ENCODE measurements at regions not wholly inside any gene's neighbourhood (a gene's known extent, or its start where the extent isn't known, plus 50 kb on each side); places are given as distances from the start of the nearest gene placed in this dataset.
"Not testable (repeated sequence)": the region's sequence is repeated elsewhere in the genome, so short reads cannot be mapped to it uniquely, and the experiment has no call there.

DNA sequence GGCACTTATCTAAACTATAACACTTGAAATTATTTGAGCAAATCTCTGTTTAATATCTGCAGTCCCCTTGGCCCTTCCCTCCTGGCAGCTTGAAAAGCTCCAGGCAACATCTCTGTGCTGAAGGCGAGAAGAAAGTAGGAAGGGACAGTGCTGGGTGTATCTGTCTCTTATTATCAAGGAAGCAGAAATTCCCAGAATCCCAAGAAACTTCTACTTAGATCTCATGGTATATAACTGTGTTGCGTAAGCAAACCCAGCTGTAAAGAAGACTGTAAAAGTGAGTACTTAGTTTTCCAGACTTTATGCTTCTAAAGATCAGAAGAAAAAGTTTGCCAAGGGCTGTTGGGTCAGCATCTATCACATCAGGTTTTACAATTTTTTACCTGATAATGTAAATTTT lies 1869.8 kb downstream of the MAT2B start:
- no peak for DNase-seq (ENCODE audit: extremely low spot score)
- WGBS: 69% methylated on average over 2 of the region's 2 CpGs
- no peaks in the 10 kb centered on the region for H3K4me1 ChIP-seq (ENCODE audit: insufficient read depth)
- no peak overlapping the region for H3K4me3 ChIP-seq (ENCODE audit: low read depth, low read length)
- H3K27ac ChIP-seq (ENCODE audit: low read depth): no peak overlapping the region
- no peaks in the 10 kb centered on the region for H3K36me3 ChIP-seq (ENCODE audit: insufficient read depth)

DNA sequence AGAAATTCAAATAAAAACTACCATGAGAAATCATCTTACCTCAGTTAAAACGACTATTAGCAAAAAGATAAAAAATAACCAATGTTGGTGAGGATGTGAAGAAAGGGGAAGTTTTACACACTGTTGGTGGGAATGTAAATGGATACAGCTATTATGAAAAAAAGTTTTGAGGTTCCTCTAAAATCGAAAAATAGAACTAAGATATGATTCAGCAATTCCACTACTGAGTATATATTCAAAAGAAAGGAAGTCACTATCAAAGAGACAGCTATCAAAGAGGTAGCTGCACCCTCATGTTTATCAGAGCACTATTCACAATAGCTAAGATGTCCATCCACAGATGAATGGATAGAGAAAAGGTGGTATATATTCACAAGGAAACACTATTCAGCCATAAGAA lies 1888.4 kb downstream of the MAT2B start:
- no peak overlapping the region for H3K4me3 ChIP-seq (ENCODE audit: low read depth, low read length)
- 57% methylated on average over 2 of the region's 2 CpGs for WGBS
- no peak overlapping the region for H3K27ac ChIP-seq (ENCODE audit: low read depth)
- no peaks in the 10 kb centered on the region for H3K4me1 ChIP-seq (ENCODE audit: insufficient read depth)
- DNase-seq (ENCODE audit: extremely low spot score): no peak
- no peaks in the 10 kb centered on the region for H3K36me3 ChIP-seq (ENCODE audit: insufficient read depth)

DNA sequence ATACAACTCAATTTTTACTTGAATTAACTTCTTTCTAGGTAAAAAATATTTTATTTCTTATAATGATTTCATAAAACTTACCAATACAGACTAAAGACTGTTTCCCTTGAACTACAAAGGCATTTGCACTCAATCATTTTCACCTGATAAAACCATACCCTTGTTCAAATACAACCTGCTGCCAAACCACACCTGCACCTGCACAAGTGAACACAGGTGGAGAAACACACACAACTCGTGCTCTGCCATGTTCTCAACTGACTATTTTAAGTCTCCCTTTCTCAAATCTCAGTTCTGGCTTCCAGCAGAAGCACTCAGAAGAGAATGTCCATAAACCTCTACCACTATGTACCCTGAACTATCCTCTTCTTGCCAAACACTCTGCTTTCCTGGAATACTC lies 1892.1 kb downstream of the MAT2B start:
- no peak for DNase-seq (ENCODE audit: extremely low spot score)
- Histone ChIP-seq H3K4me1 (ENCODE audit: insufficient read depth) (no peaks in the 10 kb centered on the region), H3K27ac (ENCODE audit: low read depth) (no peak overlapping the region), H3K4me3 (ENCODE audit: low read depth, low read length) (no peak overlapping the region), H3K36me3 (ENCODE audit: insufficient read depth) (no peaks in the 10 kb centered on the region)
- 60% methylated on average over 1 of the region's 1 CpG for WGBS

DNA sequence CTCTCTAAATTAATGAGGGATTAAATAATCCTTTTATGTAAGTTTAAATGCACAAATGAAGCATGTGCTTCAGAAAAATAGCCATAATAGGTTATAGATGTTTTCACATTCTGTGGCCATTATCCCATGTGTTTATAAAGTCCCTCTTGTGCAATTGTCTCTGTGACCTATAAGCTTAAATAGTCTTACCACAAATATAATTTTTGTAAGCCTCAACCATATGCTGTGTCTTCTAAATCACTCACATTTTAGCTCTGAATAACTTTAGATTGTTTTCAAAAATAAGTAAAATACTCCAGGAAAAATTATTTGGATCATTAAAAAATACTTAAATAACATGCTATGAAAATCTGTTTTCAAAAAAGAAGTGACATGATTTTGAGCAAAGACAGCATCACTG lies 1894.7 kb downstream of the MAT2B start:
- H3K4me3 ChIP-seq (ENCODE audit: low read depth, low read length): no peak overlapping the region
- DNase-seq (ENCODE audit: extremely low spot score): no peak
- no peaks in the 10 kb centered on the region for H3K36me3 ChIP-seq (ENCODE audit: insufficient read depth)
- H3K4me1 ChIP-seq (ENCODE audit: insufficient read depth): no peaks in the 10 kb centered on the region
- H3K27ac ChIP-seq (ENCODE audit: low read depth): no peak overlapping the region

DNA sequence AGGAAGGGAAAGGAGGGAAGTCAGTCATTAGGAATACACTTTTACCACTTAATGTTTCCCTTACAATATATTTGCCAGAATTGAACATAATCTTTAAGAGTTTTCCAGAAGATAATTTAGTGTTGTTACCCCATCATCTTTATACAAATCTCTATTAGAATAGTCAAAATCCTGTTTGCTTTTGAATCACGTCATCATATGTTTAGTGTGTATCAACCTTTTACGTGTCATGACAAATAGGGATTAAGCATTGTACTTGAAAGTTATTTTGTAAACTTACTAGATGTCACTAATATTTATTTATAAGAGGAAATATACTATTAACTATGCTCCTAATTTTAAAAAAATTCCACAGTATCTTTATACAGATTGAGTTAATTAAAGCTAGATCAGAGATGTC lies 1899.5 kb downstream of the MAT2B start:
- H3K4me3 ChIP-seq (ENCODE audit: low read depth, low read length): no peak overlapping the region
- H3K4me1 ChIP-seq (ENCODE audit: insufficient read depth): no peaks in the 10 kb centered on the region
- no peaks in the 10 kb centered on the region for H3K36me3 ChIP-seq (ENCODE audit: insufficient read depth)
- H3K27ac ChIP-seq (ENCODE audit: low read depth): no peak overlapping the region
- DNase-seq (ENCODE audit: extremely low spot score): no peak
- 77% methylated on average over 2 of the region's 2 CpGs for WGBS

DNA sequence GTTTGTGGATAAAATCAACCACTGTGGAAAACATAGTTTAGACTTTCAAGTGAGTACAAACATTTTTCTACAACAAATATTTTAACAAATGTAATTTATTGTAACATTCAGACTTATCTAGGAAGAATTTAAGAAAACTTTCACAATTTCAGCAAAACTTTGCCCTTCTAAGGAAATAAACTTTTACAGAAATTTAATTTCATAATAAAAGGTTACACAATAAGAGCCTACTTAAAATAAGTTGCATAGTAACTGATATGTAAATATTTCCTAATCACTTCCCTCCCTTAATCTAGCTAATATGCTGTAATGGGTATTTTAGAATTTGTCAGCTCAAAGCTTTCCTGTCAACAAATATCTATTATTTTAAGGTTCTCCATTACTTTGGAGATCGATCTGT lies 1899.9 kb downstream of the MAT2B start:
- no peak overlapping the region for H3K4me3 ChIP-seq (ENCODE audit: low read depth, low read length)
- H3K4me1 ChIP-seq (ENCODE audit: insufficient read depth): no peaks in the 10 kb centered on the region
- no peaks in the 10 kb centered on the region for H3K36me3 ChIP-seq (ENCODE audit: insufficient read depth)
- no peak overlapping the region for H3K27ac ChIP-seq (ENCODE audit: low read depth)
- 74% methylated on average over 1 of the region's 1 CpG for WGBS
- DNase-seq (ENCODE audit: extremely low spot score): no peak

DNA sequence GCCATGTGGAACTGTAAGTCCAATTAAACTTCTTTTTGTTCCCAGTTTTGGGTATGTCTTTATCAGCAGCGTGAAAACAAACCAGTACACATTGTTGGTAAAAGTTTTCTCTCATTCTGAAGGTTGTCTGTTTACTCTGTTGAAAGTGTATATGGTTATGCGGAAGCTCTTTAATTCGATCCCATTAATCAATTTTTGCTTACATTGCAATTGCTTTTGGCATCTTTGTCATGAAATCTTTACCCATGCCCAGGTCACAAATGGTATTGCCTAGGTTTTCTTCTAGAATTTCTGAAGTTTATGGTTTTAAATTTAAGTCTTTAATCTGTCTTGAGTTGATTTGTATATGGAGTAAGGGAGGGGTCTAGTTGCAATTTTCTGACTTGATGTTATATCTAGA lies 1901.9 kb downstream of the MAT2B start:
- no peaks in the 10 kb centered on the region for H3K36me3 ChIP-seq (ENCODE audit: insufficient read depth)
- 93% methylated on average over 3 of the region's 3 CpGs for WGBS
- DNase-seq (ENCODE audit: extremely low spot score): no peak
- H3K4me3 ChIP-seq (ENCODE audit: low read depth, low read length): no peak overlapping the region
- no peak overlapping the region for H3K27ac ChIP-seq (ENCODE audit: low read depth)
- no peaks in the 10 kb centered on the region for H3K4me1 ChIP-seq (ENCODE audit: insufficient read depth)

DNA sequence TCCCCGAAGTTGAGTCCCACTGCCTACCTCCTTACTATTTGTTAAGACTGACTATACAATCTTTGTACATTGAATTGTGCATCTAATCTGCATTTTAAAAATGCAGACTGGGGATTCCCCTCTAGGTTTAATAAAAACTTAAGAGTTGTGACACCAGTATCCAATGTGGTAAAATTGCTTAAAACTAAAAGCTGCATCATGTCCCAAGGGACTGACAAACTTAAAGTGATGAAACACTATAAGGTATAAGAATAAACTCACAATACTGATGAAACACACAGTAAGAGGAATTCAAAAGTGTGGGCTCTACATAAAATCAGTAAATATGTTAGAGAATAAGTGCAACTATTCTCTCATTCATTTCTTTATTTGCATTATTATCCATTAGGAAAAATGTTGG lies 1905.1 kb downstream of the MAT2B start:
- no peak for DNase-seq (ENCODE audit: extremely low spot score)
- H3K36me3 ChIP-seq (ENCODE audit: insufficient read depth): no peaks in the 10 kb centered on the region
- 97% methylated on average over 1 of the region's 1 CpG for WGBS
- no peaks in the 10 kb centered on the region for H3K4me1 ChIP-seq (ENCODE audit: insufficient read depth)
- no peak overlapping the region for H3K4me3 ChIP-seq (ENCODE audit: low read depth, low read length)
- H3K27ac ChIP-seq (ENCODE audit: low read depth): no peak overlapping the region

DNA sequence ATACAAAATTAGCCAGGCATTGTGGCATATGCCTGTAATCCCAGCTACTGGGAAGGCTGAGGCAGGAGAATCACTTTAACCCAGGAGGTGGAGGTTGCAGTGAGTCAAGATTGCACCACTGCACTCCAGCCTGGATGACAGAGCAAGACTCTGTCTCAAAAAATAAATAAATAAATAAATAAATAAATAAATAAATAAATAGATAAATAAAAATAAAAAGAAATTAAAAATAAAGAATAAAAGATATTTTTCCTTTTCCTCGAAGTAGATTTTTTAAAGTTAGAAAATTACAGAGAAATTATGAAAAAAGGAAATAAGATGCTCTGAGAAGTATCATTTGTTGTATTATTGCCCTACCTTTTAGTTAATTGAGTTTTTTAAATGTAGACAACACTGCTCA lies 1906.1 kb downstream of the MAT2B start:
- not testable (repeated sequence) for H3K4me1 ChIP-seq (ENCODE audit: insufficient read depth); H3K4me3 ChIP-seq (ENCODE audit: low read depth, low read length); DNase-seq (ENCODE audit: extremely low spot score); H3K27ac ChIP-seq (ENCODE audit: low read depth); H3K36me3 ChIP-seq (ENCODE audit: insufficient read depth)
- 93% methylated on average over 1 of the region's 1 CpG for WGBS

DNA sequence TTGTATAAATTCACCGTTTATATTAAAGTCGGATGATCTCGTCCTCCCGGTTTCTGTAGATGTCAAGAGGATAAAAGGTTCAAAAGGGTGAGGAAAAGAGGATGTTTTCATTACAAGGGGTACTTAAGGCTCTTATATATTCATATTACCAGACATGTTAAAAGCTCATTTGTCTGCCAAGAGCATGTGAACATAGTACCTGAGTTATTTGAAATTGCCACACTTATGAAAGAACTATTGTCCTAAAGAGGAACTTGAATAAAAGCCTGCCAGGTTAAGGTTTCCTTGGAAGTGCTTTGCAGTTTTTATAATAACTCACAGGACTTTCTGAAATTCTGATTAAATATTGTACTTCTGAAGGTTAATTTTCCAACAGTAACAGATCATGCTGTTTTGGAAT lies 1915.1 kb downstream of the MAT2B start:
- 67% methylated on average over 4 of the region's 4 CpGs for WGBS
- Histone ChIP-seq H3K4me3 (ENCODE audit: low read depth, low read length) (no peak overlapping the region), H3K27ac (ENCODE audit: low read depth) (no peak overlapping the region)

DNA sequence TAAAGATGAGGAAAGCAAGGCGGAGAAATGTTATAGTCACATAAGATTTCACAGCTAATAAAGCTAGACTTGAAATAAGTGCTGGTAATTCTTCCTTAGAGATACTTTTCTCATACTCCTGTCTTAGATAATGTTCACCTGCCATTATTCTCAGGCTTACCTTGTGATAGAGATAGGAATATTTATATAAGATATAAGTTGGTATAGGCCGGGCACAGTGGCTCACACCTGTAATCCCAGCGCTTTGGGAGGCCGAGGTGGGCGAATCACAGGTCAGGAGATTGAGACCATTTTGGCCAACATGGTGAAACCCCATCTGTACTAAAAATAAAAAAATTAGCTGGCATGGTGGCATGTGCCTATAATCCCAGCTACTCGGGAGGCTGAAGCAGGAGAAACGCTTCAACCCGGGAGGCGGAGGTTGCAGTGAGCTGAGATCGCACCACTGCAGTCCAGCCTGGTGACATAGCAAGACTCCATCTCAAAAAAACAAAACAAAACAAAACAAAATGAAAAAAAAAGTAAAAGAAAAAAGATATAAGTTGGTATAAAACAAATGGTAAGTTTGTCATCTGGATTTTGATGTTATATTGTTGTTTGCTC lies 1918.4 kb downstream of the MAT2B start:
- no peak for DNase-seq (ENCODE audit: extremely low spot score)

More for the DNA sequence above, 1915.1 kb downstream of the MAT2B start:
- Histone ChIP-seq H3K36me3 (ENCODE audit: insufficient read depth) (no peaks in the 10 kb centered on the region), H3K4me1 (ENCODE audit: insufficient read depth) (no peaks in the 10 kb centered on the region)
- DNase-seq (ENCODE audit: extremely low spot score): no peak

DNA sequence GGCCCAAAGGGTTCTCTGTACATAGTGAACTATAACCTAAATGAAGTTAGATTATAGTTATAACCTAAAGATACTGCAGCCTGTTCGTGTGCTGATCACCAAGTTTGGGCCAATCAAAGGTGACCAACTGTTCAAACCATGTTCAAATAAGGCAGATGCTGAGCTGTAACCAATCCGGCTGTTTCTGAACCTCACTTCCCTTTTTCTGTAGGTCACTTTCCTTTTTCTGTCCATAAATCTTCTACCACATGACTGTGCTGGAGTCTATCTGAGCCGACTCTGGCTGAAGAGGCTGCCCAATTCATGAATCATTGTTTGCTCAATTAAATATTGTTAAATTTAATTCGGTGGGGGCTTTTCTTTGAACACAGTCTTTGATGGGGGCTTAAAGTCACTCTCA lies 1920.2 kb downstream of the MAT2B start:
- no peak for DNase-seq (ENCODE audit: extremely low spot score)
- no peaks in the 10 kb centered on the region for H3K36me3 ChIP-seq (ENCODE audit: insufficient read depth)
- H3K4me1 ChIP-seq (ENCODE audit: insufficient read depth): no peaks in the 10 kb centered on the region
- 75% methylated on average over 4 of the region's 4 CpGs for WGBS
- no peak overlapping the region for H3K27ac ChIP-seq (ENCODE audit: low read depth)
- H3K4me3 ChIP-seq (ENCODE audit: low read depth, low read length): no peak overlapping the region

More for the DNA sequence above, 1918.4 kb downstream of the MAT2B start:
- Histone ChIP-seq H3K36me3 (ENCODE audit: insufficient read depth) (no peaks in the 10 kb centered on the region), H3K4me1 (ENCODE audit: insufficient read depth) (no peaks in the 10 kb centered on the region), H3K27ac (ENCODE audit: low read depth) (no peak overlapping the region), H3K4me3 (ENCODE audit: low read depth, low read length) (no peak overlapping the region)
- 89% methylated on average over 10 of the region's 10 CpGs for WGBS

DNA sequence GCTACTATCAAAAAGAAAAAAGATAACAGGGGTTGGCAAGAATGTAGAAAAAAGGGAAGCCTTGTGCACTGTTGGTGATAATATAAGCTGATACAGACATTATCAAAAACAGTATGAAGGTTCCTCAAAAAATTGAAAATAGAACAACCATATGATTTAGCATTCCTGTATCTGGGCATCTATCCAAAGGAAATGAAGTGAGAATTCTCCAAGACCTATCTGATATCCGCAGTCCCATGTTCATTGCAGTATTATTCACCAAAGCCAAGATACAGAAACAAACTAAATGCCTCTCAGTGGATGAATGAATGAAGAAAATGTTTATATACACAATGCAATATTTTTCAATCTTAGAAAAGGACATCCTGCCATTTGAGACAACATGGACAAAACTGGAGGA lies 1943.3 kb downstream of the MAT2B start:
- DNase-seq (ENCODE audit: extremely low spot score): no peak
- 70% methylated on average over 1 of the region's 1 CpG for WGBS

DNA sequence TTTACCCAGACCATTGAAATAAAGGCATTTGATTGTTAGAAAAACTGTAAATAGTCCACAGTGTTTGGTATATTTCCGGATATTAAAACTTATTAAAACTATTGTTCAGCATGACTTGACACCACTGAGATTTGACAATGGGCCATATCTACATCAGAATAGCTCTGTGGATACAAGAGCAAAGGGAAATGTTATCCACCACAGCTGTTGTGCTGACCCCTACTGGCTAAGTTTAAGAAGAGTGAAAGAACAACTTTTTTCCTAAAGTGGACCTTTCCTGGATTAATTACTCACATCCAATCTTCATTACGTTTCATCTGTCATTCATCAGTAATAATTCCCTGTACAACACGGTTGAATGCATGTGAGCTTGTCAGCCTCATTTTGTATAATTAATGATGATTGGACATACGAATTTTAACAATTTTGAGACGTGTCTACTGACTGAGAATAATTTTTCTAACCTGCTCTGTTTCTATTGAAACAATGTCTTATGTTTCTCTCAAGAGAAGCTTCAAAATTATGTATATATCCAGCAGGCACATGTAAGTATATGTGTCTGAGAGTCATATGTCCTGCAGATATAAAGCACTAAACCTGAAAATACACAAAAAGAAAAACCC lies 1952.6 kb downstream of the MAT2B start:
- DNase-seq (ENCODE audit: extremely low spot score): no peak
- Histone ChIP-seq H3K4me1 (ENCODE audit: insufficient read depth) (no peaks in the 10 kb centered on the region), H3K27ac (ENCODE audit: low read depth) (no peak overlapping the region), H3K36me3 (ENCODE audit: insufficient read depth) (no peaks in the 10 kb centered on the region), H3K4me3 (ENCODE audit: low read depth, low read length) (no peak overlapping the region)
- WGBS: 59% methylated on average over 5 of the region's 5 CpGs

More for the DNA sequence above, 1943.3 kb downstream of the MAT2B start:
- no peak overlapping the region for H3K27ac ChIP-seq (ENCODE audit: low read depth)
- no peaks in the 10 kb centered on the region for H3K36me3 ChIP-seq (ENCODE audit: insufficient read depth)
- H3K4me1 ChIP-seq (ENCODE audit: insufficient read depth): no peaks in the 10 kb centered on the region
- no peak overlapping the region for H3K4me3 ChIP-seq (ENCODE audit: low read depth, low read length)

DNA sequence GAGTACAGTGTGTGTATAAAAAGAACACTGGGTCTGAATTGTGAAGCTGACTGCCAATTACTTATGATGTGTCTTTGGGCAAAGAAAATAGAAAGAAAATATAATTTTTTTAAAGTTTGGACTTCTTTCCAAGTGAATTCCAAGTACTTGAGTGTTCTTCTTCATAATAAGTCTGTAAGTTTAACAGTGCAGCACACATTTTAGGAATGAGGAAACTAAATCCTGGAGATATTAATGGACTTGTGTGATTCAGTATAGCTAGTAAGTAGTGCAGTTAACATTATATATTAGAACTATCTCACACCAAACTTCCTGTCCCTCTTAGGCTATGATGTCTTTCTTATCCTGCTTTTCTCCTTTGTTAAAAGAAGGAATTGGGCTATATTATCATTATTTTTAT lies 1953.8 kb downstream of the MAT2B start:
- H3K27ac ChIP-seq (ENCODE audit: low read depth): no peak overlapping the region
- H3K4me3 ChIP-seq (ENCODE audit: low read depth, low read length): no peak overlapping the region
- H3K4me1 ChIP-seq (ENCODE audit: insufficient read depth): no peaks in the 10 kb centered on the region
- DNase-seq (ENCODE audit: extremely low spot score): no peak
- no peaks in the 10 kb centered on the region for H3K36me3 ChIP-seq (ENCODE audit: insufficient read depth)
